Fibroblast of the aortic adventitia (primary cell): ENCODE measurements at regions not wholly inside any gene's neighbourhood (a gene's known extent, or its start where the extent isn't known, plus 50 kb on each side); places are given as distances from the start of the nearest gene placed in this dataset.
"Not testable (repeated sequence)": the region's sequence is repeated elsewhere in the genome, so short reads cannot be mapped to it uniquely, and the experiment has no call there.

ENCODE experiments used
- DNase-seq: peaks from one replicate; pipeline ENCODE4 v3.0.0-alpha.2; 2010; ENCODE audit warnings: low read depth
- H3K4me3 ChIP-seq: 2 replicates; pipeline ENCODE4 v1.5.1; 2011; ENCODE audit warnings: low read depth, mild to moderate bottlenecking, control low read depth, low read length, moderate library complexity
- TF ChIP-seq, protein P1 (sequence below): IDR thresholded peaks from 2 replicates; pipeline ENCODE4 v1.5.1; 2011; ENCODE audit warnings: mild to moderate bottlenecking, low read length, control low read depth, inconsistent platforms; ENCODE audit not compliant: insufficient read depth

DNA sequence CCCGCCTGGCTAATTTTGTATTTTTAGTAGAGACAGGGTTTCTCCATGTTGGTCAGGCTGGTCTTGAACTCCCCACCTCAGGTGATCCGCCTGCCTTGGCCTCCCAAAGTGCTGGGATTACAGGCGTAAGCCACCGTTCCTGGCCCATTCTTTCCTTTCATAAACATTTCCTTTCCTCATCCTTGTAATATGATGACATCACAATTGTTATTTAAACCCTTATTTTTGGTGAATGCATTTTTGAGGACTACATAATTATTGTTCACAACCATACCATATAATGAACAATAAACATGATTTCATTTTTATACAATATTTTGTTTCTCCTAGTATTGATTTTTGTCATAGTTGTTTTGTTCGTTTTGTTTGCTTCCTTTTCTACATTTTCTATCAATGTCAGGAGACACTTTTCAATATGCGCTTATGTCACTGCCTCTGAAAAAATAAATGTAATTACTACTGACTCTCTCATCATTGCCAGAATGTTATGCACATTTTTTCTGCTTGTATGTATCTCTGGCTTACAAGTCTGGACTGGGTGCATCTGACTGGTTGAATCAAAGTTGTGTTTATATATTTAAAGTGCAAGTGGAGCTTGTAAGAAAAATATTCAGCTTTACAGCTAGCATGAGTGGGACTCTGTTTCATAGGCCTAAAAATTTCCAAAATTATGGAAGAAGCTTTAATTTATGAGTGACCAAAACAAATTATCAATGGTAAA lies 2286.3 kb upstream of the RAG2 start:
- H3K4me3 ChIP-seq, result no peak overlapping the region
- TF ChIP-seq, protein P1, sequence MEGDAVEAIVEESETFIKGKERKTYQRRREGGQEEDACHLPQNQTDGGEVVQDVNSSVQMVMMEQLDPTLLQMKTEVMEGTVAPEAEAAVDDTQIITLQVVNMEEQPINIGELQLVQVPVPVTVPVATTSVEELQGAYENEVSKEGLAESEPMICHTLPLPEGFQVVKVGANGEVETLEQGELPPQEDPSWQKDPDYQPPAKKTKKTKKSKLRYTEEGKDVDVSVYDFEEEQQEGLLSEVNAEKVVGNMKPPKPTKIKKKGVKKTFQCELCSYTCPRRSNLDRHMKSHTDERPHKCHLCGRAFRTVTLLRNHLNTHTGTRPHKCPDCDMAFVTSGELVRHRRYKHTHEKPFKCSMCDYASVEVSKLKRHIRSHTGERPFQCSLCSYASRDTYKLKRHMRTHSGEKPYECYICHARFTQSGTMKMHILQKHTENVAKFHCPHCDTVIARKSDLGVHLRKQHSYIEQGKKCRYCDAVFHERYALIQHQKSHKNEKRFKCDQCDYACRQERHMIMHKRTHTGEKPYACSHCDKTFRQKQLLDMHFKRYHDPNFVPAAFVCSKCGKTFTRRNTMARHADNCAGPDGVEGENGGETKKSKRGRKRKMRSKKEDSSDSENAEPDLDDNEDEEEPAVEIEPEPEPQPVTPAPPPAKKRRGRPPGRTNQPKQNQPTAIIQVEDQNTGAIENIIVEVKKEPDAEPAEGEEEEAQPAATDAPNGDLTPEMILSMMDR, result no peak
- no peak for DNase-seq

DNA sequence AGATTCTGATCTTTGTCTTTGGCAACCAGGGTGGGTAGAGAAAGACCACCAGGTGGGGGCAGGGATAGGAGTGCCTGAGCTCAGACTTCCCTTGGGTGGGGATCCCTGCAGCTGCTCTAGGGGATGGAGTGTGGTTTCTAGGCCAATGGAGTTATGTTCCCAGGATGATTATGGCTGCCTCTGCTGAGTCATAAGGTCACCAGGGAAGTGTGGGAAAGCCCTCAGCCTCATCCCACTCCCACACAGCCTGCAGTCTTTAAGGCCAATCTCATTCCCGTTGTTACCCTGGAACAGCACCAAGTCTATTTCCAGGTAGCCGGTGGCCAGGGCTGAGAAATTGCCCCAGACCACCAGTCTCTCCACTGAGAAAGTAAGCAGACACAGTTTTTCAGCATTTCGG lies 2269.3 kb upstream of the RAG2 start:
- H3K4me3 ChIP-seq, result no peak overlapping the region
- DNase-seq, result no peak
- TF ChIP-seq, protein P1, result no peak

DNA sequence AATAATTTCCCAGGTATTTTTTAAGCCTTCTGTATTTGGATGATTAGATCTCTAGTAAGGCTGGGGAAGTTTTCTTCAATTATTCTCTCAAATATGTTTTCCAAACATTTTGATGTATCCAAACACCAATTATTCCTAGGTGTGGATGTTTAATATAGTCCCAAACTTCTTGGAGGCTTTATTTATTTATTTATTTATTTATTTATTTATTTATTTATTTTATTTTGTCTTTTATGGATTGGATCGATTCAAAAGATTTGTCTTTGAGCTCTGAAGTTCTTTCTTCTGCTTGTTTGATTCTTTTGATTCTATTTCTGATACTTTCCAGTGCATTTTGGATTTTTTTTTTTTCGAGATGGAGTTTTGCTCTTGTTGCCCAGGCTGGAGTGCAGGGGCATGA lies 2267.9 kb upstream of the RAG2 start:
- TF ChIP-seq, protein P1, result no peak
- no peak for DNase-seq
- H3K4me3 ChIP-seq, result no peak overlapping the region

DNA sequence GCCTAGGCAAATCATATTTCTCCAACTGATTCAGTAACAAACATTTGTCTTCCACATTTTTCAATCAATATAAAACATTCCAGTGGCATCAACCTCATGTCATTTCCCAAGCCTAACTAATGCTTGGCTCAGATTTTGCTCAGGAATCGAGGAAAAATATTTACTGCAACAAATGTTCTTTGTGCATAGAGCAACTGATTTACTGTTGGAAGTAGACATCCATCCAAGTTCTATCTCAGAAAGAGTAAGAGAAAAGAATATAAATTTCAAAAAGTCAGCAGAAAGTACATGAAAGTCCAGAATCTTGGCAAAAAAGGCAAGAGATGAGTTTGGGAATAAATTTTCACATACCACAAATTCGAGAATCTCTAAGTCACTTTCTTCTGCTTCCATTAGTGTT lies 2245.0 kb upstream of the RAG2 start:
- TF ChIP-seq, protein P1, result no peak
- no peak overlapping the region for H3K4me3 ChIP-seq
- DNase-seq, result no peak

DNA sequence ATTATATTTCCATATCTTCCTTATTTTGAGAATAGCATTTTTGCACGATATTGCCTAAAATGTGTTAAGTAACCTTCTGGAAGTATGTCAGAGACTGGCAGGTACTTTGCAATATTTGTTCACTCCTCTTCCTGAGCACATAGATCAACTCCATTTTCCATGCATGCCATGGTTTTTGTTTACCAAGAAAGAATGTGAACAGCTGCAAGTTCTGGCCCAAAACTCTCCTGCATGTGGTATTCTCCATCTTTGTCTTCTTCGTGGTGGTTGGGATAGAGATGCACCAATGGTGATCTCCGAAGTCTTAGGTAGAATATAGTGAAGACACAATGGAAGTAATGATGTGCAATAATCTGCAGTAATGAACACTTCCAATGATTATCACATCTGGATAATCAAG lies 2241.0 kb upstream of the RAG2 start:
- TF ChIP-seq, protein P1, result no peak

DNA sequence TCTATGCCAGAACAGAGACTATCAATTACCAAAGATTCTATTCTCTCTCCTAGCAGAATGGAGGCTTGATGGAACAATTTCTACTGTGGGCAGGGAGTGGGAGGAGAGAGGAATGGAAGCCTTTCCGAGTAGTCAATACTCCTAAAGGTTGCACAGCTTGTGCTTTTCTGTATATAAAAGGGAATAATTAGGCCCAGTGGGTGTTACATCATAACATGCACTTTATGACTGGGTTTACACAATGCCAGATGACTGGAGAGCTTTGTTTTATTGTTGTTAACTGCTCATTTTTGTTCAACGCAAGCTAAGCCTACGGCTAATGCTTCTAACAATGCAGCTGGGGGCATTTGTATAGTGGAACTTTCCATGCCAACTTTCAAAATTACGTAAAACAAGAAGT lies 2237.9 kb upstream of the RAG2 start:
- TF ChIP-seq, protein P1, result no peak
- no peak overlapping the region for H3K4me3 ChIP-seq
- DNase-seq, result no peak

More for the DNA sequence above, 2241.0 kb upstream of the RAG2 start:
- H3K4me3 ChIP-seq, result no peak overlapping the region
- DNase-seq, result no peak

DNA sequence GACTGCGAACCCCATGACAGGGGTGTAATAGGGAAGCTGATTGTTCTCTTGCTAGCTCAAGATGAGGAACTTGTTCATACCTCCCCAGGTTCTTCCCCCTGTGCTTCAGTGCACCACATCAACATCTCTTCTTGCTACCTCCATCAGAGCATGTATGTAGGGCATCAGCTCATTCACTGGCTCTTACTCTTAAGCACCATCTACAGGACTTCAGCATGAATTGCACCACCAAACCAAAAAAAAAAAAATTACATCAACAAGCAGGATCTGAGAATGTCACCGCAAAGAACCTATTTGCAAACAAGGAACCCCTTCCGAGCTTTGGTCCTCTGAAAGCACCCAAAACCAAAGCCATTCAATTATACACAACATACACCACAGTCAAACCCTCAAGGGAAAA lies 2226.5 kb upstream of the RAG2 start:
- no peak for DNase-seq
- H3K4me3 ChIP-seq, result no peak overlapping the region
- TF ChIP-seq, protein P1, result no peak

DNA sequence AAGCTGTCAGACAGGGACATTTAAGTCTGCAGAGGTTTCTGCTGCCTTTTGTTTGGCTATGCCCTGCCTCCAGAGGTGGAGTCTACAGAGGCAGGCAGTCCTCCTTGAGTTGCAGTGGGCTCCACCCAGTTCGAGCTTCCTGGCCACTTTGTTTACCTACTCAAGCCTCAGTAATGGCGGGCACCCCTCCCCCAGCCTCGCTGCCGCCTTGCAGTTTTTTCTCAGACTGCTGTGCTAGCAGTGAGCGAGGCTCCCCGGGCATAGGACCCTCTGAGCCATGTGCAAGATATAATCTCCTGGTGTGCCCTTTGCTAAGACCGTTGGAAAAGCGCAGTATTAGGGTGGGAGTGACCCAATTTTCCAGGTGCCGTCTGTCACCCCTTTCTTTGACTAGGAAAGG lies 2223.8 kb upstream of the RAG2 start:
- DNase-seq, H3K4me3 ChIP-seq: not testable (repeated sequence)
